SK-N-MC (cell line): ENCODE measurements at regions not wholly inside any gene's neighbourhood (a gene's known extent, or its start where the extent isn't known, plus 50 kb on each side); places are given as distances from the start of the nearest gene placed in this dataset.

Experiments
- EZH2 ChIP-seq: fragments of 200-600 bp; sonication (generic); IDR thresholded peaks from one replicate; pipeline ENCODE4 v1.6.1; 2017; ENCODE audit warnings: antibody characterized with exemption
- POLR2AphosphoS5 ChIP-seq: IDR thresholded peaks from 2 replicates; pipeline ENCODE4 v1.6.1; 2012; ENCODE audit warnings: mild to moderate bottlenecking, low read depth, low read length, borderline replicate concordance

- TF ChIP-seq EZH2 (no peak), POLR2AphosphoS5 (no peak)
Measured at GRCh38 chr13:74847966-74848365, 634.0 kb downstream of the TBC1D4 start.
